ENCODE measurements at regions not wholly inside any gene's neighbourhood (a gene's known extent, or its start where the extent isn't known, plus 50 kb on each side); places are given as distances from the start of the nearest gene placed in this dataset.

GRCh38 chr4:188624370-188624769 is 485.1 kb downstream of the TRIML1 start:
- TF ChIP-seq CTCF (IDR thresholded peaks at IDR 0.05): no peak
- no peak for TF ChIP-seq POLR2A (IDR thresholded peaks at IDR 0.05)

Measured in lower leg skin (tissue), 3 donors.